SKM-1 treated with dmso at 0.1 percent for 144 hours (cell line): ENCODE measurements at regions not wholly inside any gene's neighbourhood (a gene's known extent, or its start where the extent isn't known, plus 50 kb on each side); places are given as distances from the start of the nearest gene placed in this dataset.
"Not testable (repeated sequence)": the region's sequence is repeated elsewhere in the genome, so short reads cannot be mapped to it uniquely, and the experiment has no call there.

ENCODE experiments used
- DNase-seq: peaks from one replicate; lab custom pipeline; 2025; ENCODE audit not compliant: unreplicated experiment; lab: John Stamatoyannopoulos, UW

- no peak for DNase-seq
These were observed 70.6 kb upstream of the PMEPA1 start for GRCh38 chr20:57780398-57780797.

- DNase-seq: no peak
These were observed 69.7 kb upstream of the PMEPA1 start for GRCh38 chr20:57779401-57780003.

GRCh38 chr20:57777911-57778310 lies 68.1 kb upstream of the PMEPA1 start:
- no peak for DNase-seq

- DNase-seq: no peak
These were observed 65.1 kb upstream of the PMEPA1 start for GRCh38 chr20:57774951-57775350.

GRCh38 chr20:57774111-57774880 lies 64.5 kb upstream of the PMEPA1 start:
- DNase-seq: no peak

GRCh38 chr20:57773059-57773815 lies 63.4 kb upstream of the PMEPA1 start:
- DNase-seq: no peak

GRCh38 chr20:57772349-57772964 lies 62.6 kb upstream of the PMEPA1 start:
- no peak for DNase-seq

GRCh38 chr20:57770852-57771720 lies 61.3 kb upstream of the PMEPA1 start:
- DNase-seq: no peak

GRCh38 chr20:57770401-57770800 lies 60.6 kb upstream of the PMEPA1 start:
- not testable (repeated sequence) for DNase-seq

GRCh38 chr20:57769756-57770155 lies 59.9 kb upstream of the PMEPA1 start:
- DNase-seq: no peak

GRCh38 chr20:57768519-57768918 lies 58.7 kb upstream of the PMEPA1 start:
- DNase-seq: no peak

- DNase-seq: no peak
These were observed 57.6 kb upstream of the PMEPA1 start for GRCh38 chr20:57767441-57767840.

GRCh38 chr20:57763235-57763595 lies 53.4 kb upstream of the PMEPA1 start:
- DNase-seq: no peak

GRCh38 chr20:57762531-57763234 lies 52.9 kb upstream of the PMEPA1 start:
- DNase-seq: no peak

GRCh38 chr20:57761413-57761734 lies 51.6 kb upstream of the PMEPA1 start:
- no peak for DNase-seq

- DNase-seq: no peak
These were observed 51.0 kb upstream of the PMEPA1 start for GRCh38 chr20:57760698-57761412.

- no peak for DNase-seq
These were observed 49.9 kb upstream of the PMEPA1 start for GRCh38 chr20:57759724-57760123.
